ENCODE measurements at regions not wholly inside any gene's neighbourhood (a gene's known extent, or its start where the extent isn't known, plus 50 kb on each side); places are given as distances from the start of the nearest gene placed in this dataset.
A peak's percentile ranks its signal among the peaks of the same experiment; 100 is the strongest.

- dilution Hi-C loops (cut with HindIII; ENCODE audit: low sequenced_read_pairs, unreplicated experiment), result no loop called here
- H2BK15ac ChIP-seq (ENCODE audit: low read depth, low read length), result no peak overlapping the region
- no peak overlapping the region for H3K14ac ChIP-seq (replicated peaks; ENCODE audit: low read depth, low read length)
- no peak overlapping the region for H3K9ac ChIP-seq (ENCODE audit: low read depth, low read length)
- H3K9me3 ChIP-seq (ENCODE audit: control insufficient read depth, insufficient read depth, low read length), result no peaks in the 10 kb centered on the region
- H2BK5ac ChIP-seq (ENCODE audit: low read depth, low read length, poor library complexity, severe bottlenecking), result no peak overlapping the region
- H2AK9ac ChIP-seq (replicated peaks; ENCODE audit: low read depth, low read length, poor library complexity), result no peak overlapping the region
- ChIA-PET POLR2A (ENCODE audit: unreplicated experiment) (interaction anchor here (0.7 kb wide), 1 partner anchor 8 kb away, joined by 15 read pairs; no protein-coding TSS in a partner anchor), CTCF (no interaction called here)
- no peaks in the 10 kb centered on the region for H3K36me3 ChIP-seq (ENCODE audit: control insufficient read depth, insufficient read depth, low read length)
- H4K8ac ChIP-seq (ENCODE audit: low read depth in 2 of 2, low read length in 2 of 2), result no peak overlapping the region
- H4K20me1 ChIP-seq (ENCODE audit: insufficient read depth, low read length), result no peaks in the 10 kb centered on the region
- H2AK5ac ChIP-seq (ENCODE audit: low read depth, low read length), result no peak overlapping the region
- H3K27ac ChIP-seq (ENCODE audit: insufficient read depth, low read length), result no peak overlapping the region
- H4K5ac ChIP-seq (ENCODE audit: low read depth, low read length), result no peak overlapping the region
- H3K18ac ChIP-seq (ENCODE audit: low read depth, low read length), result no peak overlapping the region
- H4K91ac ChIP-seq (ENCODE audit: insufficient read depth, low read depth, low read length), result no peak overlapping the region
- no peak overlapping the region for H2BK120ac ChIP-seq (ENCODE audit: low read depth, low read length)
- peaks cover 4% of the 10 kb centered on the region; the same call in 1 of the 2 replicates for H3K4me1 ChIP-seq (ENCODE audit: control insufficient read depth, insufficient read depth, low read length)
- DNase-seq, result no peak
- no peak overlapping the region for H3K4me2 ChIP-seq (ENCODE audit: low read depth, low read length)
- H3K4ac ChIP-seq (ENCODE audit: low read depth, low read length), result no peak overlapping the region
- TF ChIP-seq MAFK (IDR thresholded peaks at IDR 0.05; ENCODE audit: low read depth, low read length), result peak; percentile 75
- no peak for TF ChIP-seq MXI1 (IDR thresholded peaks at IDR 0.05; ENCODE audit: borderline replicate concordance, low read depth, low read length)
- no peak for TF ChIP-seq RCOR1 (IDR thresholded peaks at IDR 0.05; ENCODE audit: insufficient replicate concordance, low read length)
- H3K23ac ChIP-seq (ENCODE audit: low read depth, low read length), result no peak overlapping the region
- H3K79me1 ChIP-seq (ENCODE audit: low read depth in 1 of 2, low read length in 2 of 2), result no peaks in the 10 kb centered on the region
- no TSS peak for BruUV-seq (replicated peaks)
- H3K27me3 ChIP-seq (ENCODE audit: control insufficient read depth, insufficient read depth, low read length), result no peaks in the 10 kb centered on the region
- peaks cover 3% of the 10 kb centered on the region; the same call in 1 of the 2 replicates for H3K9me1 ChIP-seq (ENCODE audit: insufficient read depth, low read length)
- intact Hi-C loops (cut with micrococcal nuclease), result no loop called here
- ATAC-seq (ENCODE audit: low read depth), result no peak
- no peak overlapping the region for H3K56ac ChIP-seq (ENCODE audit: extremely low read depth, insufficient read depth, low read length)
- H3K4me3 ChIP-seq (ENCODE audit: insufficient read depth, low read depth, low read length), result no peak overlapping the region
- no peak overlapping the region for H2AFZ ChIP-seq (replicated peaks; ENCODE audit: low read length, poor library complexity)
- no peak overlapping the region for H2BK20ac ChIP-seq (ENCODE audit: low read depth, low read length)
- WGBS, 2 experiments (ENCODE audit: extremely low coverage in 2 of 2, insufficient read length in 1 of 2), result no CpG with 5 or more reads among the region's 1 CpG
- in situ Hi-C loops (cut with MboI; ENCODE audit: low sequenced_read_pairs), result no loop called here
These were observed 195.0 kb upstream of the RGMB start for GRCh38 chr5:98578438-98578837.
